Activated CD8-positive, alpha-beta memory T cell treated with anti-CD3 and anti-CD28 coated beads for 36 hours (primary cell): ENCODE measurements at regions not wholly inside any gene's neighbourhood (a gene's known extent, or its start where the extent isn't known, plus 50 kb on each side); places are given as distances from the start of the nearest gene placed in this dataset.

Experiments used
- CTCF ChIA-PET: fragments of 350-600 bp; sonication (Branson Sonifier 250); formaldehyde crosslinking; loops from one replicate; lab custom pipeline; 2021; ENCODE audit warnings: antibody characterized with exemption; lab: Charles Lee
- POLR2A ChIA-PET: fragments of 350-600 bp; sonication (Branson Sonifier 250); formaldehyde crosslinking; loops from one replicate; lab custom pipeline; 2021; ENCODE audit warnings: antibody characterized with exemption; lab: Charles Lee

DNA sequence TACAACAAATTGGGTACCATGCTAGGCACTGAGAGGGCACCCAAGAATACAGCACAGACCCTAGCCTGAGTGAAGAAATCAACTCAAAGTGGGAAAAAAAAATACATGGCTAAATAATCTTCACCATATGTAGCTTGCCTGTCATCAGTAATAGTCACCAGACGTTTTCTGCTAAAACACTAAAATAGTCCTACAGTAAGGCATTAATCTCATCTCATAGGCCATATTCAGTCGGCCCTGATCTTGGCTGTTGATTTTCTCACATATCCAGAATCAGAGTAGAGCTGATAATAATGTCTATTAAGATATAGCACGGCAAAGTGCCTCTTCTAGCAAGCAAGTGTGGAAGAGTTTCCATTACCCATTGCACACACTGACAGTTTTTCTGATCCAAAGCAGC lies 322.1 kb upstream of the SLC30A5 start:
- ChIA-PET POLR2A (no interaction called here), CTCF (no interaction called here)

- POLR2A ChIA-PET, result no interaction called here
- CTCF ChIA-PET, result no interaction called here
Observed at GRCh38 chr5:68776381-68776780, 317.4 kb upstream of the SLC30A5 start.

- POLR2A ChIA-PET, result no interaction called here
- CTCF ChIA-PET, result no interaction called here
Observed at GRCh38 chr5:68777135-68777534, 316.7 kb upstream of the SLC30A5 start.

DNA sequence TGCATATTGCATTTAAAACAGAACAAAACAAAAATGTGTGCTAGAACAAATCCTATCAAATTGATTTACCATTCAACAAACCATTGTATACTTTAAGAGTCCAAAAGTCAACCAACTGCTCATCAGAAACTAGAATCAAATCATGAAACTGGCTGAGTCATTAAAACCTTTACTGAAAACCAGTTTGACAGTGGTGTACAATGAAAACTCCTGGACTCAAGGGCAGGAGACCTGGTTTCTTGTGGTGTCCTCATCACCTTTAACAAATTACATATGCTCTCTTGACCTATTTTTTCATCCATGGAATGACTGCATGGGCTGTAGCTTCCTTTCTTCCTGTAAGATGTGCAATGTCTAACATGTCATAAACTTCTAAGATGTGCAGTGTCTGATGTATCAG lies 315.3 kb upstream of the SLC30A5 start:
- POLR2A ChIA-PET, result no interaction called here
- CTCF ChIA-PET, result no interaction called here

GRCh38 chr5:68780299-68780955 lies 313.4 kb upstream of the SLC30A5 start:
- ChIA-PET POLR2A (no interaction called here), CTCF (no interaction called here)

DNA sequence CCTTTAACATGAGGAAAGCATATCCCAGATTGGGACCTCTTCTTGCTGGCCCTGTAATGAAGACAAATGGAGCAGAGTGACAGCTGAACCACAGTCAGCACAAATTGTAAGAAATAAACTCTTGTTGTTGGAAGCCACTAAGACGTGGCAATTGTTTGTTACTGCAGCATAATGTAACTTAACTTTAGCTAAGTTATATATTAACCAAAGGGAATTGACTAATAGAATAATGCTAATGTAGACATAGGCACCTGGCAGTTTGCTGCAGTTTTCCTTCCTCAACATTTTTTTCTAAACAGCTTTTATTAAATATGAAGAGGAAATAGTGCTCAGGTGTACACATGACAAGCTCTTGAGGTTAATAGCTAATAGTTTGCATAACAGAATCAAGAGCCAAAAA lies 300.7 kb upstream of the SLC30A5 start:
- CTCF ChIA-PET, result no interaction called here
- POLR2A ChIA-PET, result no interaction called here

GRCh38 chr5:68793993-68794392 lies 299.8 kb upstream of the SLC30A5 start:
- ChIA-PET CTCF (no interaction called here), POLR2A (no interaction called here)

DNA sequence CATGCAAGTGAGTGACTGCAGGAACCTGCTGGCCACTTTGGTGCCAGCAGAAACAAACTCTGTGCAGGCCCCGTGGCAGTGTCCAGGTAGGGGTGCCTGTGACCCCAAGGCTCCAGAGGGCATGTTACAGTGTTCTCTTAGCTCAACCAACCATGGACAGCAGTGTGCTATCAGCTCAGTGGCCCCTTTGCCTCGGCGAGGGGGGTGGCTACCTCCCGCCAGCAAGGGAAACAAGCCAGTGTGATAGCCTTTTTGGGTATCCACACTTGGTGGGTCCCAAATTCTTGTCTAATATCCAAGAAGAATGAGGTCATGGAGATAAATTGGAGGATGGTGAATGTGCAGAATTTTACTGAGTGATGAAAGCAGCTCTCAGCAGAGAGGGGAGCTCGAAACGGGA lies 298.6 kb upstream of the SLC30A5 start:
- CTCF ChIA-PET, result no interaction called here
- POLR2A ChIA-PET, result no interaction called here

DNA sequence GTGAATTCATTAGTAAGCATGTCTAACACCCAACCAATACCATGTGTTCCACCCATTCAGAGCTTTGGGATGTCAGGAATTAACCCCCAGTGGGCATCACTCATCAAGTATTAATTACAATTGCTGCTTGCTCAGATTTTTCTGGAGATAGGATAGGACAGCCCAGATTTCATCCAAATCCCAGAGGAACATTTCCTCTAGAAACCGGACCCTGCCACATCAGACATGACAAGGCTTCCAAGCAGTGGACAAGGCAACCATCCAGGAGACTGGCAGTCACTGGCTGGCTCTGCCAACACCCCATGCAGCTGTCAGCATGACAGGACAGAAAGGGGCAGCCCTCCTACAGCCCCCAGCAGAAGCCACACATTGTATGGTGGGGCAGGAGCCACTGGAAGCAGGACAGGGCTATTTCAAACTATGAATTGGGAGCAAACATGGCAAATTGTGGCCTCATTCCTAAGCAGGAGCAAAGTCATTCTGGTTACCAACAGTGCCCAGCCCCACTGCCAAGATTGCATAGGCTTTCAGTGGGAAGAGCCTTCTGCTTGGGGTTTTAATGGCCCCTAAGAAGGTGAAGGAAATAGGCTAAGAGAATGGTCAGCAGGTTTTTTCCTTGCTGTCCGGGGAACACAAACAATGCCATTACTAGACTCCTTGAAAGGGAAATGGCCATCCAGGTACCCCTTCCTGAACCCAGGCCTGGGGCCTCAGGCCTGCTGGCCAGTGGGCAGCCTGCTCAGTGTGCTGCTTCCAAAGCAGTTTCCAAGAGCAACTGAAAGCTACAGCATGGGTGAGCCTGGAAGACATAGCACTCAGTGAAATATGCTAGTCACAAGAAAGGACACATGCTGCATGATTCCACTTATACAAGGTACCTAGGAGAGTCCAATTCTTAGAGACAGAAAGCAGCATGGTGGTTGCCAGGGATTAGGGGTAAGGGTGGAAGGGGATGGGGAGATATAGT lies 294.7 kb upstream of the SLC30A5 start:
- ChIA-PET POLR2A (no interaction called here), CTCF (no interaction called here)

GRCh38 chr5:68802430-68802829 lies 291.4 kb upstream of the SLC30A5 start:
- CTCF ChIA-PET, result no interaction called here
- POLR2A ChIA-PET, result no interaction called here

DNA sequence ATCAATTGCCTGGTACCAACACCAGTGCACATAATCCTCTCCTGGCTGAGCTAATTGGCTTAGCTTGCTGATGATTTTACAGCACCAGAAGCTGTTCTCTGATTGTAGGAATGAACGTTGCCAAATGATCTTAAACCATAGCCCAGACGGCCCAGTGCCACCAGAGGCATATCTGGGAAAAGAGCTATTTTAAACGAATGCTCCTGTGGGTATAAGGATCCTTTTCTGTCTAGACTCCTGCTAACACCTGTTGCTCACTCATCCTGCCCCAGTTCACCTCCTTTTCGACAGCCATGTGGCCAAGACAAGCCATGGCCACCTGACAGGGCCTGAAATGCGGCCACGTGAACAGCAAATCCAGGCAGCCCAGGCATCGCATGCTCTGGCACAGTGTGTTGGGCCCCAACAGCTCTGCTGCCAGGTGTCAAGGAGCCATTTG lies 289.9 kb upstream of the SLC30A5 start:
- ChIA-PET POLR2A (no interaction called here), CTCF (no interaction called here)

GRCh38 chr5:68804343-68804742 lies 289.5 kb upstream of the SLC30A5 start:
- ChIA-PET CTCF (no interaction called here), POLR2A (no interaction called here)

DNA sequence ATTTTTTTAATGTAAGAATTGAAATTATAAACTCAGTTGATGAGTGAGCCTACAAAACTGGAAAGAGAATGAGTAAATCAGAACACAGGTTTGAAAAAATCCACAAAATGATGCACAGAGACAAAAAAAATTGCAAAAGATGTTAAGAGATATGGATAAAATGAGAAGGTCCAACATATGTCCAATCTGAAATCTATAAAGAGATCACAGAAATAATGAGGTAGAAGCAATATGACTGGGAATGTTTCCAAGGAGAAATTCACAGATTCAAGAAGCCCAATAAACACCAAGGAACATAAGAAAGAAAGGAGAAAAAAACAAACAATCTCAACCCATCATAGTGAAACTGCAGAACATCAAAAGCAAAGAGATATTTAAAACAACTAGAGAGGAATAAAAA lies 288.4 kb upstream of the SLC30A5 start:
- ChIA-PET CTCF (no interaction called here), POLR2A (no interaction called here)

GRCh38 chr5:68817632-68818031 lies 276.2 kb upstream of the SLC30A5 start:
- CTCF ChIA-PET, result no interaction called here
- POLR2A ChIA-PET, result no interaction called here

DNA sequence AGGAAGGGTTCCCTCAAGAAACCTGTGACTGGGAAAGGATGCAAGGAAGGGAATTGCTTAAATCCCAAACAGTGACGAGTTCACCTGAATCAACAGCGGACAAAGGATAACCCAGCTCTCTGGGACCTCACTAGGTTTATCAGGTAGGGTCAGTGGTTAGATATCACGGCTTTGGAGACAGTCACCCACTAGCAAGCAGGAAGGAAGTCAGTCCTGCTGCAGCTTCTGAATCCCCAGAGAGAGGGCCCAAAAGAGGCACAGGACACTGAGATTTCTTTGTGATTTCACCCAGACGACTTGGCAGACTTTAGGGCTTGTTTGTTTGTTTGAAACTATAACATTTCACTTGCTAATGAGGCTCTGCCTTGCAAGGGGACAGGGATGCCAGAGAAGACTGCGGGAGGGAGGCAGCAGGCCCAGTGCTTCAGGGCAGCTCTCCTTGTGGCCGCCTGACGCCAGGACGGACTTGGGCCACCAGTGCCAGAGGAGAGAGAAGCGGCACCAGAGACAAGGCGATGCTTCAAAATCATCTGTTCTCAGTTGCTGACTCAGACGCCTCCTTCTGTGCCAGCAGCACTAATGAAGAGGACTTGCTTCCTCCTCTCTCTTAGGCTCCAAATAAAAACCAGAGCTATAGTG lies 275.6 kb upstream of the SLC30A5 start:
- ChIA-PET CTCF (no interaction called here), POLR2A (no interaction called here)

GRCh38 chr5:68818870-68819269 lies 274.9 kb upstream of the SLC30A5 start:
- ChIA-PET POLR2A (no interaction called here), CTCF (no interaction called here)

DNA sequence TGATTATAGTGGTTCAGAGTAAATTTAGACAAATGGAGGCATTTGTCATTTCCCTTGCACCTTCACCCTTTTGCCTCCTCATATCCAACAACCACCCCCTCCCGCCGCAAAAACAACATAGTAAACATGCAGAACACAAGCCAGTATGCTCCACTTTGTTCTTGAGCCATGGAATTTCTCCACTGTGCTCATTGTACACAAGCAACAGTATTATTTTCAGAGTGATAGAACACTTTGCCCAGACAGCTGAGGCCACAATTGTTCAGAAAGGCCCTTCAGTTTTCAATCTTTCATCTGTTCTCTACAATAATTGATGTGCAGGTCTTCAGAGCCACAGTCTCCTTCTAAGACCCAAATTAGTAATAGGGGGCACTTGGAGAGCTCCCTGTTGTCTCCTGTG lies 272.8 kb upstream of the SLC30A5 start:
- POLR2A ChIA-PET, result no interaction called here
- CTCF ChIA-PET, result no interaction called here

DNA sequence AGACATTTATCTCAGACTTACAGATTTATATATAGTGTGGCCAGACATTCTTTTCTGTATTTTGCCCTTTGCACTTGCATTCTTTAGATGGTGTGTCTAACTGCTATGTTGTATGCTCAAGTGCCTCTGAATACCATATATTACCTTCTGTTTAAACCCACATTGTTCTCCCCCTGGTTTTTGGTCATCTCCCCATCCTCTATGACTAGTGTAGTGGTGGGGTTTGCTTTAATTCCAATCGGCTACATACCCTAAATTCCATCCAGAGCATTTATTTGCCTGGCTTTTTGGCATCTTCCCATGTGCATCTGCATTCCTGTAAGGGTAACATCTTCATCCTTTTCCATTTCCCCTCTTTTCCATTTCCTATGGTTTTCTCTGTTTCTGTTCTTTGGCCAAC lies 271.0 kb upstream of the SLC30A5 start:
- POLR2A ChIA-PET, result no interaction called here

GRCh38 chr5:68823301-68823700 lies 270.5 kb upstream of the SLC30A5 start:
- CTCF ChIA-PET, result no interaction called here
- POLR2A ChIA-PET, result no interaction called here

More for the DNA sequence above, 271.0 kb upstream of the SLC30A5 start:
- CTCF ChIA-PET, result no interaction called here

DNA sequence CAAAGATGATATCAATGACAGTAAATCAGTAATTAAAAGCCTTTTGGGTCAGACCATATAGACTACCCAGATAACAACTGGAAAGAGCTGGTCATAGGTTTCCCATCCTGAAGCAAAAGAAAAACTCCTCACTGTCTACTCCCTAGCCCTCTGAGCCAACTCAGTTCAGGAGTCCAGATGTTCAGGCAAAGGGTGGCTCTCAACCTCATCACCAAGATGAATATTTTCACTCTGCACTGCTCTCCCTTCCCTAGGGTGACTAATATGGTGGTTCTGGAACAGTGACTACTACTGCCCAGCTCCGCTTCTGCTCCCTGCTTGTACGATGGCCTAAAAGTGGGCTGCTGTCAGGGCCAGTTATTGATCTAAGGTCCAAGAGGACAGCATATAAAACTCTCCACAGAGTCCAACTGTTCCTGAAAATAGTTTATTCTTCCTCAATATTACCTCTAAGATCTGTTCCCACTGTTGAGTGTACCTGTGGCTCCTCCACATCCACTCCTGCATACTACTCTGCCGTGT lies 263.4 kb upstream of the SLC30A5 start:
- ChIA-PET POLR2A (no interaction called here), CTCF (no interaction called here)
